Activated T-cell treated with anti-CD3 and anti-CD28 coated beads, Interleukin-2, amount 50 U/mL, for 4 hours (primary cell): ENCODE measurements at regions not wholly inside any gene's neighbourhood (a gene's known extent, or its start where the extent isn't known, plus 50 kb on each side); places are given as distances from the start of the nearest gene placed in this dataset.
"Not testable (repeated sequence)": the region's sequence is repeated elsewhere in the genome, so short reads cannot be mapped to it uniquely, and the experiment has no call there.

Experiments used
- ATAC-seq, 2 donors: fragments of 200-7000 bp; cut with Tn5 transposase; one replicate each; pipeline ENCODE4 v1.10.0; 2021
- DNase-seq: peaks from one replicate; pipeline ENCODE4 v3.0.0-alpha.2; 2020
- H3K27me3 Mint-ChIP-seq: one replicate; pipeline ENCODE4 v1.8.0; 2021; ENCODE audit warnings: low read depth, mixed read lengths
- H3K36me3 Mint-ChIP-seq: one replicate; pipeline ENCODE4 v1.8.0; 2022; ENCODE audit warnings: mixed read lengths; ENCODE audit not compliant: insufficient read depth
- H3K4me1 Mint-ChIP-seq: one replicate; pipeline ENCODE4 v1.8.0; 2021; ENCODE audit warnings: low read depth, mixed read lengths
- H3K4me3 Mint-ChIP-seq: one replicate; pipeline ENCODE4 v1.8.0; 2021; ENCODE audit warnings: mild to moderate bottlenecking, moderate library complexity, mixed read lengths
- H3K9me3 Mint-ChIP-seq: one replicate; pipeline ENCODE4 v1.8.0; 2021; ENCODE audit warnings: mixed read lengths

DNA sequence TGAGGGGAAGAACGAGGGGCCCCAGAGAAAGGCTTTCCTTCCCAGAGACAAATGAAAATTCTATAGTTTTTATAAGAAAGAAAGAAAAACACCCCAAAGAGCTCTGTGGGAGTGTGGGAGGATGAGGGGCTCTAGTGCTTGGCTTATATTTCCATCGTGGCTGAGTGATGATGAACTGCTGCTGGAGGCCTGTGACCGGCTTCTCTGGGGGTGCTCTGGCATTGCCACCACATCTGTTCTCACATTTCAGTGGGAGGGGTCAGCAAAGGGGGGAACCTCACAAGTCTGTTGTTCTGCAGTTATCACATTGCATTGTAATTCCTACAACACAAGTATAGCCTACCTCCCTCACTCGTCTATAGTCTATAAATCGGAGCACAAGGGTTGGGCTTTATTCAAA, 67.6 kb upstream of the BACH2 start:
- Mint-ChIP-seq H3K27me3 (peaks cover 2% of the 10 kb centered on the region), H3K4me3 (no peak overlapping the region)
- no peak for DNase-seq

DNA sequence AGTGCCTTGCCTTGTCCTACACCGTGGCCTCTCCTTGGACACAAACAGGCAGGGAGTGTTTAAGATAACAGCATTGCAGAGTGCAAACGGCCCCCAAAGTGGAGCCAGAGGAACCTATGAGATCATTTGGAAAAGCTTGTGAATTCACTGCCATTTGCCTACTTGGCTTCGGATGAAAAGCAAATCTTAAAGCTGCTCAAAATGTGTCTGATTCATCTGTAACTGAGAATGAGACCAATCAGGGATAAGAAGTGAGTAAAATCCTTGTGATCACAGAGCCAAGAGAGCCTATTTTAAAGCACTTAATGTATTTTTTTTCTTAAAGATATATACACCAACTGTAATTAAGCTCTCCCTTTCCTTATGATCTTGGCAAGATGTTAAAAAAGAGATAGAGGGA, 65.7 kb upstream of the BACH2 start:
- H3K36me3 Mint-ChIP-seq = no peaks in the 10 kb centered on the region
- H3K9me3 Mint-ChIP-seq = no peaks in the 10 kb centered on the region
- no peak overlapping the region for H3K4me3 Mint-ChIP-seq
- H3K27me3 Mint-ChIP-seq = peaks cover 2% of the 10 kb centered on the region
- no peaks in the 10 kb centered on the region for H3K4me1 Mint-ChIP-seq
- DNase-seq (no peak), ATAC-seq (no peak)

More for the DNA sequence above, 67.6 kb upstream of the BACH2 start:
- no peak for ATAC-seq
- peaks cover 4% of the 10 kb centered on the region for H3K9me3 Mint-ChIP-seq
- H3K4me1 Mint-ChIP-seq = peaks cover 7% of the 10 kb centered on the region
- no peaks in the 10 kb centered on the region for H3K36me3 Mint-ChIP-seq

DNA sequence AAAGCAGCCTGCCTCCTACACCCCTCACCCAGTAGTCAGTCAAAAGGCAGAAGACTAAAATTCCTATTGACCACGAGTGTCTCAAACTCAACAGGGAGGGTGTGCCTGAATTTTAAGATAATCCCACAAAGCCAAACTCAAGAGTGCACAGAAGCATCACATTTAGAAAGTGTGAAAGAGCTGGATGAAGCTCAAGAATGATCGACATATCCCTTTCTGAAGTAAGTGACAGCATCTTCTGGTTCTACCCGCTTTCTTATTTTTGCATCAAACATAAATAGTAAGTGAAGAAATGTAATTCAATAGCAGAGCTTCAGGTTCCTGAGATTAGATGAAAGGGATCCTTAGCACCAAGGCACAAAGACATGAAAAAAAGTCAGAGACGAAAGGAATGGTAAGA, 64.5 kb upstream of the BACH2 start:
- Mint-ChIP-seq H3K4me1 (no peaks in the 10 kb centered on the region), H3K27me3 (peaks cover 2% of the 10 kb centered on the region), H3K4me3 (no peak overlapping the region), H3K36me3 (no peaks in the 10 kb centered on the region), H3K9me3 (no peaks in the 10 kb centered on the region)
- ATAC-seq (no peak), DNase-seq (no peak)

DNA sequence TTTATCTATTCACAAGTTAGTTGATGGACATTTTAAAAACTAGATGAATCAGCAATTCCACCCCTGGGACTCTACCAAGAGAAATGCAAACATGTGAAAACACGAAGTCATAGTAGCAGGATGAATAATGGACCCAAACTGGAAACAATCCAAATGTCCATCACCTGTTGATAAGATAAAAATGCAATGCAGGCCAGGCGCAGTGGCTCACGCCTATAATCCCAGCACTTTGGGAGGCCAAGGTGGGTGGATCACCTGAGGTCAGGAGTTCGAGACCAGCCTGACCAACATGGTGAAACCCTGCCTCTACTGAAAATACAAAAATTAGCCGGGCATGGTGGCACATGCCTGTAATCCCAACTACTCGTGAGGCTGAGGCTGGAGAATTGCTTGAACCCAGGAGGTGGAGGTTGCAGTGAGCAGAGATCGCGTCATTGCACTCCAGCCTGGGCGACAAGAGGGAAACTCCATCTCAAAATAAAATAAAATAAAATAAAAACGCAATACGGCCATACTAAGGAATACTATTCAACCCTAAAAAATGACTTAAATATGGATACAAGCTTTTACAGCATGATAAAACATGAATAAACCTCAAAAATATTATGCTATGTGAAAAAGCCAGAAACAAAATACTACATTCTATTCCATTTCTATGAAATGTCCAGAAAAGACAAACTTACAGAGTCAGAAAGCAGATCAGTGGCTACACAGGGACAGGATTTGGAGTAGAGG, 61.6 kb upstream of the BACH2 start:
- DNase-seq, ATAC-seq, H3K36me3 Mint-ChIP-seq, H3K4me1 Mint-ChIP-seq, H3K27me3 Mint-ChIP-seq, H3K9me3 Mint-ChIP-seq, H3K4me3 Mint-ChIP-seq: not testable (repeated sequence)

DNA sequence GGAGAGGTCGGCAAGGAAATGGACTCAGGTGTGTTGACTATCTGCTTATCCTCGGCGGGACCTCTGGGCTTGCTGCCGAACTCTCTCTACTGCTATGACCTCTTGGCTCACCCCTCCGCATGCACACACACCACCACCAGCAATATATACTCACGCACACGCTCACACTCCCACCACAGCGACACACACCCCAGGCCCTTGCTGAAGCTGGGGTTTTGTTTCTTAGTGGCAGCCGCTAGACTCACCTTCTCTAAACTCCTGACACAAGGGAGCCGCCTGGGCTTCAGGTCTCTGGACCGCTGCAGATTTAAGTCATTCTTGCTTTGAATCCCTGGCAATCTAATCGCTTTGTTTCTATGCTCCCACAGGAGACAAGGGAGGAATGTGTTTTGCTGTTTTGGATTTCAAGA, 59.4 kb upstream of the BACH2 start:
- ATAC-seq (no peak), DNase-seq (no peak)
- no peak overlapping the region for H3K4me3 Mint-ChIP-seq
- H3K36me3 Mint-ChIP-seq = no peaks in the 10 kb centered on the region
- H3K4me1 Mint-ChIP-seq = peaks cover 22% of the 10 kb centered on the region
- peaks cover 1% of the 10 kb centered on the region for H3K27me3 Mint-ChIP-seq
- H3K9me3 Mint-ChIP-seq = no peaks in the 10 kb centered on the region

DNA sequence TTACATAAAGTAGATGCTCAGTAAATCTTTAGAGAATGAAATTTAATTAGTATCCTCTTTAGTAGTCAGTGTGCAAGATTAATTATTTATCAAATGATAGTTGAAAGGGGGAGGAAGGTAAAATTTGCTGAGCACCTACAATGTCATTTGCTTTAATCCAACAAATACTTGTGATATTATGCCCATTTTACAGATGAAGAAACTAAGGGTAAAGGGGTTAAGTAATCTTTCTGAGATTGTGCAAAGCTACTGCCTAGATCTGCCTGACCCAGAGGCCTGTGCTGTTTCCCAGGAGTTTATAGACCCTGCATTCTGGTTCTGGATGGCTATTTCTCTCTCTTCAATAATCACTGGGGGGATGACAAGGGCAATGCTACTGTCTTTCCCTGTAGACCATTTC, 58.3 kb upstream of the BACH2 start:
- Mint-ChIP-seq H3K4me3 (no peak overlapping the region), H3K27me3 (peaks cover 1% of the 10 kb centered on the region), H3K36me3 (peaks cover 3% of the 10 kb centered on the region), H3K4me1 (peaks cover 32% of the 10 kb centered on the region), H3K9me3 (no peaks in the 10 kb centered on the region)
- no peak for DNase-seq
- no peak for ATAC-seq

DNA sequence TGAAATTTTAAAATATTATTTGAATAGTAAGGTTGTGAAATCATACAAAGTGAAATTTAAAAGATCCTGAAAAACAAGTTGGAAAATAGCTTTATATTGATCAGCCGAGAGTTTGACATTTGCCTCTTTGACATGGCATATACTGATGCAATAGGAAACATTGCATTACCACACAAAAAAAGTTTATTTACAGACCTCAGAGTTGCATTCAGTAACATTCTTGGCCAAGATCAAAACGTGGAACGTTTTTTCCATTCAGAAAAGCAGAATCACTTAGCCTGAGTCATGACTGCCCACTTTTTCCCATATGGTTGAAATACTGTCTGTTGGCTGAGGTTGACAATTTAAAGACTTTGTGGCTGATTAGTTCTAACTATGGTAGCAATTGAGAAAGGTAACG, 55.1 kb upstream of the BACH2 start:
- Mint-ChIP-seq H3K36me3 (peaks cover 3% of the 10 kb centered on the region), H3K27me3 (peaks cover 4% of the 10 kb centered on the region), H3K4me1 (peaks cover 48% of the 10 kb centered on the region), H3K9me3 (no peaks in the 10 kb centered on the region), H3K4me3 (no peak overlapping the region)
- ATAC-seq (peak; percentile 14 to 21), DNase-seq (no peak)

DNA sequence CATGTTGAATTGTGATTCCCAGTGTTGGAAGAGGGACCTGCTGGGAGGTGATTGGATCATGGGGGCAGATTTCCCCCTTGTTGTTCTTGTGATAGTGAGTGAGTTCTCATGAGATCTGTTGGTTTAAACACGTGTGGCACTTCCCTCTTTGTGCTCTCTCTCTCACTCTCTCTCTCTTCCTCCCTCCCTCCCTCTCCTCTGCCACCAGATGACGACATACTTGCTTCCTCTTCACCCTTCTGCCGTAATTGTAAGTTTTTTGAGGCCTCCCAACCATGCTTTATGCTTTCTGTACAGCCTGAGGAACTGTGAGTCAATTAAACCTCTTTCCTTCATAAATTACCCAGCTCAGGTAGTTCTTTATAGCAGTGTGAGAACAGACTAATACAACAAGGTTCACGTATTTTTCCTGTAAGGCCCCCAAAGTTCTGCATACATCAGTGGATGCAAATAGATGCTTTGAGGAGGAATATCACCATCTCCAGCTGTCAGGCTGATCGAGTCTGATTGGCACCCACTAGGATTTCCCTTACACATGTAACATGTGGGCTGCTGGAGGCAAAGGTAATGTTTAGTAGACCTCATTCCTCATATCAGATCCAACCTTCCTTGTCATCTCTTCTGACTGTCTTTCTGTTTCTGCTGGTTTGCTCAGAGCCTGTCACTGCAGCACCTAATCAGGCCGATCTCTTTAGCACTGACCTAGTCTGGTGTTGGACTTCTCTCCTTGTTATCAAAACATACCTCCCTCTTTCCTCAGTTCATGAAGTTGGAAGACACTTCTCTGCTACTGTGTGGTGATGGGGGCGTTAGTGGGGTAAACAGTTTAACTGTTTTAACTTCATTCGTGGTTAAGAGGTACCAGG, 54.3 kb upstream of the BACH2 start:
- DNase-seq (peak; percentile 48), ATAC-seq (peak; percentile 64 to 67)
- peak overlapping the region; percentile 8 for H3K4me3 Mint-ChIP-seq
- H3K36me3 Mint-ChIP-seq = peaks cover 3% of the 10 kb centered on the region
- peaks cover 51% of the 10 kb centered on the region for H3K4me1 Mint-ChIP-seq
- no peaks in the 10 kb centered on the region for H3K9me3 Mint-ChIP-seq
- peaks cover 5% of the 10 kb centered on the region for H3K27me3 Mint-ChIP-seq

DNA sequence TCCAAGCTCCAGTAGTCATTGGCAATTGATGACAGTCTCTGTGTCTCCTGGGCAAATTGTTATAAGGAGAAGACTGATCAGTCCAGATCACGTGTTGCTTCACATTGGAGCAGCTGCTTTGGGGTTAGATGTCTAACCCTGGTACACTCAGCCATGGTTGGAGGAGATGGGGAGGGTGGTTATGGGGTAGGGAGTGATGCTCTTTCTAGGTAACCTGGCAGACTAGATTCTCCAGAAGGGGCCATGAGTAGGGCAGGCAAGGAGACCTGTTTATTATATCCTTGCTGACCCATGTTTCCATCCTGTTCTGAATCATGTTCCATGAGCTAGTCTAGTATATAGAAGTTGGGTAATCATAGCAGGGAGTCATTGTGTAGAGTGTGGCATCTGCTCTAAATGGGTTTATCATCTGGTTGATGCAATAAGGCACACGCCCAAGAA, 50.8 kb upstream of the BACH2 start:
- H3K9me3 Mint-ChIP-seq = no peaks in the 10 kb centered on the region
- peak; percentile 64 to 67 for ATAC-seq
- H3K4me3 Mint-ChIP-seq = no peak overlapping the region
- H3K27me3 Mint-ChIP-seq = peaks cover 4% of the 10 kb centered on the region
- peaks cover 42% of the 10 kb centered on the region for H3K4me1 Mint-ChIP-seq
- H3K36me3 Mint-ChIP-seq = peaks cover 3% of the 10 kb centered on the region
- DNase-seq = no peak

DNA sequence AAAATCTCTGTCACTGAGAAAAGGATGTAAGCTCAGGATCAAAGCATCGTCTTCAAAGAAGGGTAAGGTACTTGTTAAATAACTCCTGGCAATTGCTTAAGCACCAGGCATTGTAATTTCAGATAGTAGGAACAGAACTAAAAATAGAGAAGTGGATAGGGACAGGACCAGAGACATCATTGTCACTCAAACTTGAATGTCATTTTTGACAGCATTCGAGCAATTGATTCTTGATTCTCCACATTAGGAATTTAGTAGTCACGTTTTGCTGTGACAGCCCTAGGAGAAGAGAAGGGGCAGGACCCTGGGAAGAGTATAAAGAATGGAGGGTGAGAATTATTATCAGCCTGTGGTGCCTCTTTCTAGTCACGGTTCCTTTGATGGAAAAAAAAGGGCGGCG, 50.1 kb upstream of the BACH2 start:
- DNase-seq (no peak), ATAC-seq (no peak)
- H3K9me3 Mint-ChIP-seq = no peaks in the 10 kb centered on the region
- H3K27me3 Mint-ChIP-seq = peaks cover 4% of the 10 kb centered on the region
- H3K36me3 Mint-ChIP-seq = peaks cover 3% of the 10 kb centered on the region
- H3K4me1 Mint-ChIP-seq = peaks cover 35% of the 10 kb centered on the region
- no peak overlapping the region for H3K4me3 Mint-ChIP-seq
